ENCODE measurements at regions not wholly inside any gene's neighbourhood (a gene's known extent, or its start where the extent isn't known, plus 50 kb on each side); places are given as distances from the start of the nearest gene placed in this dataset.

GRCh38 chrX:46198858-46199257, 346.4 kb downstream of the ZNF674 start:
- TF ChIP-seq ZNF274 (CRISPR knock-in tag; IDR thresholded peaks at IDR 0.05), result no peak
- TF ChIP-seq, protein P1, sequence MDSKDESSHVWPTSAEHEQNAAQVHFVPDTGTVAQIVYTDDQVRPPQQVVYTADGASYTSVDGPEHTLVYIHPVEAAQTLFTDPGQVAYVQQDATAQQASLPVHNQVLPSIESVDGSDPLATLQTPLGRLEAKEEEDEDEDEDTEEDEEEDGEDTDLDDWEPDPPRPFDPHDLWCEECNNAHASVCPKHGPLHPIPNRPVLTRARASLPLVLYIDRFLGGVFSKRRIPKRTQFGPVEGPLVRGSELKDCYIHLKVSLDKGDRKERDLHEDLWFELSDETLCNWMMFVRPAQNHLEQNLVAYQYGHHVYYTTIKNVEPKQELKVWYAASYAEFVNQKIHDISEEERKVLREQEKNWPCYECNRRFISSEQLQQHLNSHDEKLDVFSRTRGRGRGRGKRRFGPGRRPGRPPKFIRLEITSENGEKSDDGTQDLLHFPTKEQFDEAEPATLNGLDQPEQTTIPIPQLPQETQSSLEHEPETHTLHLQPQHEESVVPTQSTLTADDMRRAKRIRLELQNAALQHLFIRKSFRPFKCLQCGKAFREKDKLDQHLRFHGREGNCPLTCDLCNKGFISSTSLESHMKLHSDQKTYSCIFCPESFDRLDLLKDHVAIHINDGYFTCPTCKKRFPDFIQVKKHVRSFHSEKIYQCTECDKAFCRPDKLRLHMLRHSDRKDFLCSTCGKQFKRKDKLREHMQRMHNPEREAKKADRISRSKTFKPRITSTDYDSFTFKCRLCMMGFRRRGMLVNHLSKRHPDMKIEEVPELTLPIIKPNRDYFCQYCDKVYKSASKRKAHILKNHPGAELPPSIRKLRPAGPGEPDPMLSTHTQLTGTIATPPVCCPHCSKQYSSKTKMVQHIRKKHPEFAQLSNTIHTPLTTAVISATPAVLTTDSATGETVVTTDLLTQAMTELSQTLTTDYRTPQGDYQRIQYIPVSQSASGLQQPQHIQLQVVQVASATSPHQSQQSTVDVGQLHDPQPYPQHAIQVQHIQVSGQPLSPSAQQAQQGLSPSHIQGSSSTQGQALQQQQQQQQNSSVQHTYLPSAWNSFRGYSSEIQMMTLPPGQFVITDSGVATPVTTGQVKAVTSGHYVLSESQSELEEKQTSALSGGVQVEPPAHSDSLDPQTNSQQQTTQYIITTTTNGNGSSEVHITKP (CRISPR knock-in tag; IDR thresholded peaks at IDR 0.05; ENCODE audit: low read depth), result no peak
- no peak for TF ChIP-seq CTCF (CRISPR knock-in tag; IDR thresholded peaks at IDR 0.05)
- no peak for TF ChIP-seq ZFP36 (IDR thresholded peaks at IDR 0.05; ENCODE audit: borderline replicate concordance, low read depth, low read length, partially characterized antibody)
- no peak for TF ChIP-seq ZNF275 (CRISPR knock-in tag; IDR thresholded peaks at IDR 0.05; ENCODE audit: borderline replicate concordance)
- TF ChIP-seq, protein P2, sequence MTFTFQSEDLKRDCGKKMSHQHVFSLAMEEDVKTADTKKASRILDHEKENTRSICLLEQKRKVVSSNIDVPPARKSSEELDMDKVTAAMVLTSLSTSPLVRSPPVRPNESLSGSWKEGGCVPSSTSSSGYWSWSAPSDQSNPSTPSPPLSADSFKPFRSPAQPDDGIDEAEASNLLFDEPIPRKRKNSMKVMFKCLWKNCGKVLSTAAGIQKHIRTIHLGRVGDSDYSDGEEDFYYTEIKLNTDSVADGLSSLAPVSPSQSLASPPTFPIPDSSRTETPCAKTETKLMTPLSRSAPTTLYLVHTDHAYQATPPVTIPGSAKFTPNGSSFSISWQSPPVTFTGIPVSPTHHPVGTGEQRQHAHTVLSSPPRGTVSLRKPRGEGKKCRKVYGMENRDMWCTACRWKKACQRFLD (CRISPR knock-in tag; IDR thresholded peaks at IDR 0.05; ENCODE audit: borderline replicate concordance), result no peak
- TF ChIP-seq ZNF276 (CRISPR knock-in tag; IDR thresholded peaks at IDR 0.05; ENCODE audit: low read depth), result no peak
